Activated naive CD4-positive, alpha-beta T cell treated with anti-CD3 and anti-CD28 coated beads for 36 hours (primary cell): ENCODE measurements at regions not wholly inside any gene's neighbourhood (a gene's known extent, or its start where the extent isn't known, plus 50 kb on each side); places are given as distances from the start of the nearest gene placed in this dataset.
A peak's percentile ranks its signal among the peaks of the same experiment; 100 is the strongest.

ENCODE experiments used
- CTCF ChIA-PET: fragments of 350-600 bp; sonication (Branson Sonifier 250); formaldehyde crosslinking; loops from one replicate; lab custom pipeline; 2021; ENCODE audit warnings: antibody characterized with exemption; lab: Charles Lee
- DNase-seq: peaks from one replicate; pipeline ENCODE4 v3.0.0-alpha.2; 2020
- H3K27ac Mint-ChIP-seq: one replicate; pipeline ENCODE4 v1.8.0; 2021; ENCODE audit warnings: mild to moderate bottlenecking, mixed read lengths
- H3K27me3 Mint-ChIP-seq: one replicate; pipeline ENCODE4 v1.8.0; 2021; ENCODE audit warnings: low read depth, mixed read lengths
- H3K36me3 Mint-ChIP-seq: one replicate; pipeline ENCODE4 v1.8.0; 2021; ENCODE audit warnings: low read depth, mixed read lengths
- H3K4me1 Mint-ChIP-seq: one replicate; pipeline ENCODE4 v1.8.0; 2021; ENCODE audit warnings: low read depth, mixed read lengths
- H3K4me3 Mint-ChIP-seq: one replicate; pipeline ENCODE4 v1.8.0; 2021; ENCODE audit warnings: mild to moderate bottlenecking, moderate library complexity, mixed read lengths
- H3K9me3 Mint-ChIP-seq: one replicate; pipeline ENCODE4 v1.8.0; 2021; ENCODE audit warnings: mixed read lengths
- intact Hi-C: fragments of 100-400 bp; cut with micrococcal nuclease; formaldehyde crosslinking; loops from one replicate; pipeline ENCODE4 v1.15.1; 2023

DNA sequence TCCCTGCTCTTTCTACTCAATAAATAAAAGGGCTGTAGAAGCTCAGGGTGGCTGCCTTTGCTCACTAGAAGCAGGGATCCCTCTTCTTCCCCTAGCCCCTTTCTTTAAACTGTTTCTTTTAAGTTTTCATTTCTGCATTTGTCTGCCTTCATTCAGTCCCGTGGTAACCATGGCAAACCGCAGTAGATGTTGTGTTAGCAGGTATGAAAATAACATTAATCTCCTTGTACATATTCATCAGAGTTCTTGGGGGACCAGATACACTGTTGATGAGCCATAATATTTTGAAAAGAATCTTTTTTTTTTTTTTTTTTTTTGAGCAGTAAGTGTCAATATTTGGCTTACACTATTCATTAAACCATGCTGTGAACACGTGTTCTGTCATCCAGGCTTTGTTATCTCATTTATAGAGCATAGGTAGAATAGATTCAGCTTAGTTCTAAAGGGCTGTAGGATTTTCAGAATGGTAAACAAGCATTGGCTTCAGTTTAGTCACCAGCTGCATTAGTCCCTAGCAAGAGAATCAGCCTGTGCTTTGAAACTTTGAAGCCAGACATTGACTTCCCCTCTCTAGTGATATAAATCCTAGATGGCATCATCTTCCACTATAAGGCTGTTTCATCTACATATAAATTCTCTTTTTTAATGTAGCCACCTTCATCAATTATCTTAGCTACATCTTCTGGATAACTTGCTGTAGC, 59.4 kb upstream of the SPRY2 start:
- H3K4me3 Mint-ChIP-seq: no peak overlapping the region
- peaks cover 8% of the 10 kb centered on the region for H3K27me3 Mint-ChIP-seq
- no peak for DNase-seq
- H3K27ac Mint-ChIP-seq: no peak overlapping the region
- intact Hi-C loops: loop anchor here (5.0 kb wide), 1 partner anchor 58 kb away; the partner anchor contains the start of gene SPRY2
- peaks cover 2% of the 10 kb centered on the region for H3K36me3 Mint-ChIP-seq
- peaks cover 24% of the 10 kb centered on the region for H3K4me1 Mint-ChIP-seq
- peaks cover 14% of the 10 kb centered on the region for H3K9me3 Mint-ChIP-seq
- CTCF ChIA-PET: no interaction called here

GRCh38 chr13:80399340-80400163, 58.6 kb upstream of the SPRY2 start:
- peaks cover 12% of the 10 kb centered on the region for H3K9me3 Mint-ChIP-seq
- no peak overlapping the region for H3K27ac Mint-ChIP-seq
- H3K36me3 Mint-ChIP-seq: no peaks in the 10 kb centered on the region
- CTCF ChIA-PET: no interaction called here
- peaks cover 24% of the 10 kb centered on the region for H3K4me1 Mint-ChIP-seq
- peaks cover 8% of the 10 kb centered on the region for H3K27me3 Mint-ChIP-seq
- DNase-seq: peak; percentile 13
- H3K4me3 Mint-ChIP-seq: no peak overlapping the region
- intact Hi-C loops: loop anchor here (5.0 kb wide), 1 partner anchor 57 kb away; the partner anchor contains the start of gene SPRY2
